DMS79 treated with DMSO at 0.1 percent for 48 hours (cell line): ENCODE measurements at regions not wholly inside any gene's neighbourhood (a gene's known extent, or its start where the extent isn't known, plus 50 kb on each side); places are given as distances from the start of the nearest gene placed in this dataset.

Experiments
- DNase-seq: peaks from one replicate; lab custom pipeline; 2025; lab: John Stamatoyannopoulos, UW

- no peak for DNase-seq
Observed at GRCh38 chr18:70386582-70386981, 97.7 kb downstream of the SOCS6 start.

GRCh38 chr18:70385474-70385873, 96.6 kb downstream of the SOCS6 start:
- DNase-seq: no peak

GRCh38 chr18:70384181-70384790, 95.4 kb downstream of the SOCS6 start:
- no peak for DNase-seq

- no peak for DNase-seq
Observed at GRCh38 chr18:70382992-70383717, 94.3 kb downstream of the SOCS6 start.

- no peak for DNase-seq
Observed at GRCh38 chr18:70382017-70382416, 93.2 kb downstream of the SOCS6 start.

- no peak for DNase-seq
Observed at GRCh38 chr18:70380915-70381896, 92.4 kb downstream of the SOCS6 start.
